ENCODE measurements at regions not wholly inside any gene's neighbourhood (a gene's known extent, or its start where the extent isn't known, plus 50 kb on each side); places are given as distances from the start of the nearest gene placed in this dataset.

DNA sequence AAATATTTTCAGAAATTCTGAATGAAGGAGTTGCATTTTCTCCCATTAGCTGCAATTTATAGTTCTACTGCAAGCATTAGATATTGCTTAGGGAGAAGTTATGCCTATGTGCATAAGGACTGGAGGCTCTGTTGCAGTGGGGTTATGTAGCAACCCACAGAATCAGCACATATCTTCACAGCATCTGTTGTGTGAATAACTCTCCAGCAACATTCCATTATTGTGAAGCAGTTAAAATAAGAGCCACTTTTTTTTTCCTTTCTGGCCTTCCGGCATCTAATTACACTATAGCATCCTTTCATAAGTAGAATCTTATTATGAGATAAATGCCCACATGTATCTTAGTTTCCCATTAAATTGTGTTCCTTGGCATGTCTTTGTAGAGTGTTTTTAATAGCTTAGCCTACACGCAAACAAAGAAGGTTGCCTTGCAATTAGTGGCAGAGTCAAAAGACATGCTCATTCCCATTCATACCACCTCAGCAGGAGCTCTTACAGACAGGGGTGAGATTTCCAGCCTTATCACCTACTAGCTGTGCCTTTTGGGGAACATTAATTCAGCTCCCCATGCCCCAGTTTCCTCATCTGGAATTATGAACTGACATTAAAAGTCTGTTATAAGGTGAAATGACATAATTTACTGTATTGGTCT, 596.0 kb upstream of the GOT2 start (continued):
- TF ChIP-seq, protein P1, sequence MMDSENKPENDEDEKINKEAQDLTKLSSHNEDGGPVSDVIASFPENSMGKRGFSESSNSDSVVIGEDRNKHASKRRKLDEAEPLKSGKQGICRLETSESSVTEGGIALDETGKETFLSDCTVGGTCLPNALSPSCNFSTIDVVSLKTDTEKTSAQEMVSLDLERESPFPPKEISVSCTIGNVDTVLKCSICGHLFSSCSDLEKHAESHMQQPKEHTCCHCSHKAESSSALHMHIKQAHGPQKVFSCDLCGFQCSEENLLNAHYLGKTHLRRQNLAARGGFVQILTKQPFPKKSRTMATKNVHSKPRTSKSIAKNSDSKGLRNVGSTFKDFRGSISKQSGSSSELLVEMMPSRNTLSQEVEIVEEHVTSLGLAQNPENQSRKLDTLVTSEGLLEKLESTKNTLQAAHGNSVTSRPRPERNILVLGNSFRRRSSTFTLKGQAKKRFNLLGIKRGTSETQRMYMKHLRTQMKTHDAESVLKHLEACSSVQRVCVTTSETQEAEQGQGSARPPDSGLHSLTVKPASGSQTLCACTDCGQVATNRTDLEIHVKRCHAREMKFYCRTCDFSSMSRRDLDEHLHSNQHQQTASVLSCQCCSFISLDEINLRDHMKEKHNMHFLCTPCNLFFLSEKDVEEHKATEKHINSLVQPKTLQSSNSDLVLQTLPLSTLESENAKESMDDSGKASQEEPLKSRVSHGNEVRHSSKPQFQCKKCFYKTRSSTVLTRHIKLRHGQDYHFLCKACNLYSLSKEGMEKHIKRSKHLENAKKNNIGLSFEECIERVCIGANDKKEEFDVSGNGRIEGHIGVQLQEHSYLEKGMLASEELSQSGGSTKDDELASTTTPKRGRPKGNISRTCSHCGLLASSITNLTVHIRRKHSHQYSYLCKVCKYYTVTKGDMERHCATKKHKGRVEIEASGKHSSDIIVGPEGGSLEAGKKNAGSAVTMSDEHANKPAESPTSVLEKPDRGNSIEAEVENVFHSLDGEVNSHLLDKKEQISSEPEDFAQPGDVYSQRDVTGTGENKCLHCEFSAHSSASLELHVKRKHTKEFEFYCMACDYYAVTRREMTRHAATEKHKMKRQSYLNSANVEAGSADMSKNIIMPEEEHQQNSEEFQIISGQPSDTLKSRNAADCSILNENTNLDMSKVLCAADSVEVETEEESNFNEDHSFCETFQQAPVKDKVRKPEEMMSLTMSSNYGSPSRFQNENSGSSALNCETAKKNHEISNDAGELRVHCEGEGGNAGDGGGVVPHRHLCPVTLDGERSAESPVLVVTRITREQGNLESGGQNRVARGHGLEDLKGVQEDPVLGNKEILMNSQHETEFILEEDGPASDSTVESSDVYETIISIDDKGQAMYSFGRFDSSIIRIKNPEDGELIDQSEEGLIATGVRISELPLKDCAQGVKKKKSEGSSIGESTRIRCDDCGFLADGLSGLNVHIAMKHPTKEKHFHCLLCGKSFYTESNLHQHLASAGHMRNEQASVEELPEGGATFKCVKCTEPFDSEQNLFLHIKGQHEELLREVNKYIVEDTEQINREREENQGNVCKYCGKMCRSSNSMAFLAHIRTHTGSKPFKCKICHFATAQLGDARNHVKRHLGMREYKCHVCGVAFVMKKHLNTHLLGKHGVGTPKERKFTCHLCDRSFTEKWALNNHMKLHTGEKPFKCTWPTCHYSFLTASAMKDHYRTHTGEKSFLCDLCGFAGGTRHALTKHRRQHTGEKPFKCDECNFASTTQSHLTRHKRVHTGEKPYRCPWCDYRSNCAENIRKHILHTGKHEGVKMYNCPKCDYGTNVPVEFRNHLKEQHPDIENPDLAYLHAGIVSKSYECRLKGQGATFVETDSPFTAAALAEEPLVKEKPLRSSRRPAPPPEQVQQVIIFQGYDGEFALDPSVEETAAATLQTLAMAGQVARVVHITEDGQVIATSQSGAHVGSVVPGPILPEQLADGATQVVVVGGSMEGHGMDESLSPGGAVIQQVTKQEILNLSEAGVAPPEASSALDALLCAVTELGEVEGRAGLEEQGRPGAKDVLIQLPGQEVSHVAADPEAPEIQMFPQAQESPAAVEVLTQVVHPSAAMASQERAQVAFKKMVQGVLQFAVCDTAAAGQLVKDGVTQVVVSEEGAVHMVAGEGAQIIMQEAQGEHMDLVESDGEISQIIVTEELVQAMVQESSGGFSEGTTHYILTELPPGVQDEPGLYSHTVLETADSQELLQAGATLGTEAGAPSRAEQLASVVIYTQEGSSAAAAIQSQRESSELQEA (IDR thresholded peaks at IDR 0.05; ENCODE audit: low read depth) = no peak
- TF ChIP-seq, protein P2, sequence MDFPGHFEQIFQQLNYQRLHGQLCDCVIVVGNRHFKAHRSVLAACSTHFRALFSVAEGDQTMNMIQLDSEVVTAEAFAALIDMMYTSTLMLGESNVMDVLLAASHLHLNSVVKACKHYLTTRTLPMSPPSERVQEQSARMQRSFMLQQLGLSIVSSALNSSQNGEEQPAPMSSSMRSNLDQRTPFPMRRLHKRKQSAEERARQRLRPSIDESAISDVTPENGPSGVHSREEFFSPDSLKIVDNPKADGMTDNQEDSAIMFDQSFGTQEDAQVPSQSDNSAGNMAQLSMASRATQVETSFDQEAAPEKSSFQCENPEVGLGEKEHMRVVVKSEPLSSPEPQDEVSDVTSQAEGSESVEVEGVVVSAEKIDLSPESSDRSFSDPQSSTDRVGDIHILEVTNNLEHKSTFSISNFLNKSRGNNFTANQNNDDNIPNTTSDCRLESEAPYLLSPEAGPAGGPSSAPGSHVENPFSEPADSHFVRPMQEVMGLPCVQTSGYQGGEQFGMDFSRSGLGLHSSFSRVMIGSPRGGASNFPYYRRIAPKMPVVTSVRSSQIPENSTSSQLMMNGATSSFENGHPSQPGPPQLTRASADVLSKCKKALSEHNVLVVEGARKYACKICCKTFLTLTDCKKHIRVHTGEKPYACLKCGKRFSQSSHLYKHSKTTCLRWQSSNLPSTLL (IDR thresholded peaks at IDR 0.05) = no peak
- no peak for TF ChIP-seq ZNF778 (CRISPR knock-in tag; IDR thresholded peaks at IDR 0.05)
- TF ChIP-seq SETDB1 (IDR thresholded peaks at IDR 0.05; ENCODE audit: low read length) = no peak
